Fibroblast of peridontal ligament (primary cell): ENCODE measurements at regions not wholly inside any gene's neighbourhood (a gene's known extent, or its start where the extent isn't known, plus 50 kb on each side); places are given as distances from the start of the nearest gene placed in this dataset.
"Not testable (repeated sequence)": the region's sequence is repeated elsewhere in the genome, so short reads cannot be mapped to it uniquely, and the experiment has no call there.

Experiments used
- DNase-seq: peaks from one replicate; pipeline ENCODE4 v3.0.0-alpha.2; 2010; ENCODE audit errors: extremely low read depth

- not testable (repeated sequence) for DNase-seq
These were observed 262.5 kb downstream of the SMARCA2 start for GRCh38 chr9:2277644-2278043.

- not testable (repeated sequence) for DNase-seq
These were observed 264.0 kb downstream of the SMARCA2 start for GRCh38 chr9:2279138-2279537.

GRCh38 chr9:2281031-2281802 is 266.1 kb downstream of the SMARCA2 start:
- DNase-seq = no peak

- DNase-seq = no peak
These were observed 266.6 kb downstream of the SMARCA2 start for GRCh38 chr9:2281803-2282185.

GRCh38 chr9:2284770-2285169 is 269.6 kb downstream of the SMARCA2 start:
- no peak for DNase-seq

GRCh38 chr9:2285416-2286332 is 270.5 kb downstream of the SMARCA2 start:
- no peak for DNase-seq

GRCh38 chr9:2286333-2286705 is 271.2 kb downstream of the SMARCA2 start:
- DNase-seq = no peak

GRCh38 chr9:2286825-2287455 is 271.8 kb downstream of the SMARCA2 start:
- DNase-seq = no peak

GRCh38 chr9:2288309-2288708 is 273.2 kb downstream of the SMARCA2 start:
- no peak for DNase-seq

GRCh38 chr9:2289263-2289662 is 274.1 kb downstream of the SMARCA2 start:
- DNase-seq = no peak

GRCh38 chr9:2290382-2290781 is 275.2 kb downstream of the SMARCA2 start:
- no peak for DNase-seq

- DNase-seq = peak; percentile 5
These were observed 277.0 kb downstream of the SMARCA2 start for GRCh38 chr9:2291980-2292704.

GRCh38 chr9:2292733-2293132 is 277.6 kb downstream of the SMARCA2 start:
- DNase-seq = no peak

- DNase-seq = no peak
These were observed 282.6 kb downstream of the SMARCA2 start for GRCh38 chr9:2297771-2298170.

- no peak for DNase-seq
These were observed 283.1 kb downstream of the SMARCA2 start for GRCh38 chr9:2298217-2298616.

- no peak for DNase-seq
These were observed 284.2 kb downstream of the SMARCA2 start for GRCh38 chr9:2299156-2299842.

- no peak for DNase-seq
These were observed 284.7 kb downstream of the SMARCA2 start for GRCh38 chr9:2299843-2300205.

GRCh38 chr9:2300325-2300724 is 285.2 kb downstream of the SMARCA2 start:
- DNase-seq = no peak

GRCh38 chr9:2302606-2303005 is 287.5 kb downstream of the SMARCA2 start:
- DNase-seq = no peak

- DNase-seq = no peak
These were observed 287.9 kb downstream of the SMARCA2 start for GRCh38 chr9:2303056-2303455.

- peak; percentile 63 for DNase-seq
These were observed 292.3 kb downstream of the SMARCA2 start for GRCh38 chr9:2307480-2307879.
